AG08395 (cell line): ENCODE measurements at regions not wholly inside any gene's neighbourhood (a gene's known extent, or its start where the extent isn't known, plus 50 kb on each side); places are given as distances from the start of the nearest gene placed in this dataset.
"Not testable (repeated sequence)": the region's sequence is repeated elsewhere in the genome, so short reads cannot be mapped to it uniquely, and the experiment has no call there.

Source experiments
- DNase-seq: peaks from one replicate; pipeline ENCODE4 v3.0.0; 2012; ENCODE audit warnings: mixed read lengths, low spot score

GRCh38 chr7:13793926-13794325 lies 195.5 kb downstream of the ETV1 start:
- no peak for DNase-seq

DNA sequence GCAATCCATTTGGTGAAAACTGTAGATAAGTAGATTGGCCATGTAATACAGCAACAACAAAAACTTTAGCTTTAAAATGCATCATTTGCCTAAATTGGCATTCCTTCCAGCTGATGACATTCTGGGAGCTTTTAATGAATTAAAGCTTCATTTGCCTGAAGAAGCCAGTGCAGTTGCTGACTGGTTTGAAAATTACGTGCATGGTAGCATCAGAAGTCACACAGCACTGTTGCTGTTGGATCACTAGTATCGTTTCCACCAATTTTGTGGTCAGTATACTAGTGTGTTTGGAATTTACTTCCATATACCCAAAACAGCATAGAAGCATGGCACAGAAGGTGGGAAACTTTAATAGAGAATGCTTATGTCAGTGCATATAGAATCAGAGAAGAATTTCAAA lies 194.9 kb downstream of the ETV1 start:
- DNase-seq, result no peak

DNA sequence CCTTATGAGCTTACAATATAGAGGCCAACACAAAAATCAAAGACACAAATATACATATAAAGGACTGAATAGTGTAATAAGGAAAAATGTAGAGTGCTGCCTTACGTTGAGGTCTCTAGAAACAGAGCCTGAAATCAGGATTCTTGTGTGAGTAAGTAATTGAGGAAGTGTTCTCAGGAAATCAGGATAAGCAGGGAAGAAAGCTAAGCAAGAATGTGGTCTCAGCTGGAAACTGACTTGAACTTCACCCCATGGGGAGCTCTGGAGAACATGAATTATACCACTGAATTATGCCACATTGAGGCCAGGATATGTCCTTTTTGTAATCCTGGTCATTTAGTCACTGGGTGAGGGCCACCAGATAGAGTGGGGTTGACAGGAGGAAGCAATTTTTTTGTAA lies 191.9 kb downstream of the ETV1 start:
- DNase-seq, result no peak

- peak; percentile 71 for DNase-seq
These were observed 188.6 kb downstream of the ETV1 start for GRCh38 chr7:13800694-13801448.

DNA sequence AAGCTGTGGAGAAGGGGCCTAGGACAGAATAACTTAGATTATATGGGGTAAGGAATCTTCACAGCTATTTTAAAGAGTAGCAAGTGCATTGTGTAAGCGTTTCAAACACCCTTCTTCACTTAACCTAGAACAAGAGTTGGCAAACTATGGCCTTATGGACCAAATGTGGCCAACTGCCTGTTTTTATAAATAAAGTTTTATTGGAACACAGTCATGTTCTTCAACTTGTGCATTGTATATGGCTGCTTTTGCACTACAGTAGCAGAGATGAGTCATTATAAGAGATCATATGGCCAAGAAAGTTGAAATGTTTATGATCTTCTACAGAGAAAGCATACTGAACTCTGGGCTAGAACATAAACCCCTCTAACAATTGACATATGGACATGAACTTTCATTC lies 187.8 kb downstream of the ETV1 start:
- DNase-seq, result no peak

DNA sequence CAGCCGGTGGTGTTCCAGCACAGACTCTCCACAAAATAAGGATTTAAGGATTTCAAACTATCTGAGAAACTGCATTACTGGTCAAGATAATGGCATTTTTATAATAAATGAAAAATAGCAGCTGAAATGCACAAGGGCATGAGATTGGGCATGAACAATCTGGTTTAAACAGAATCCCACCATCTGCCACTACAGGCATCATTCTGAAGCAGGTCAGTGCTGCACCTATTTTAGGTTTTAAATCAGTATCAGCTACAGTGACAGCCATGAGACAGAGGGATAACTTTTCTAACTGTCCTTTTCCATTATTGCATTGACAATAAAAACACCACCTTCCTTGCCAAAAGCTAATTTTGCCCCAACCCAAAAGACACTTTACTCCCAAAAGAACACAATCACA lies 186.8 kb downstream of the ETV1 start:
- DNase-seq, result no peak

DNA sequence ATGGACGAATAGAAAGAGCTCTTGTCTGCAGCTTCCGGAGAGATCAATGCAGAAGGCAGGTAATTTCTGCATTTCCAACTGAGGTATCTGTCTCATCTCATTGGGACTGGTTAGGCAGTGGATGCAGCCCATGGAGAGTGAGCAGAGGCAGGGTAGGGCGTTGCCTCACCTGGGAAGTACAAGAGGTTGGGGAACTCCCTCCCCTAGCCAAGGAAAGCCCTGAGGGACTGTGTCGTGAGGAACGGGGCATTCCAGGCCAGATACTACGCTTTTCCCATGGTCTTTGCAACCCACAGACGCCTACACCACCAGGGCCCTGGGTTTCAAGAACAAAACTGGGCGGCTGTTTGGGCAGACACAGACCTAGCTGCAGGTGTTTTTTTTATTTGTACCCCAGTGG lies 186.3 kb downstream of the ETV1 start:
- no peak for DNase-seq

- DNase-seq, result not testable (repeated sequence)
These were observed 183.2 kb downstream of the ETV1 start for GRCh38 chr7:13806089-13806867.

- DNase-seq, result not testable (repeated sequence)
These were observed 172.2 kb downstream of the ETV1 start for GRCh38 chr7:13817230-13817629.

DNA sequence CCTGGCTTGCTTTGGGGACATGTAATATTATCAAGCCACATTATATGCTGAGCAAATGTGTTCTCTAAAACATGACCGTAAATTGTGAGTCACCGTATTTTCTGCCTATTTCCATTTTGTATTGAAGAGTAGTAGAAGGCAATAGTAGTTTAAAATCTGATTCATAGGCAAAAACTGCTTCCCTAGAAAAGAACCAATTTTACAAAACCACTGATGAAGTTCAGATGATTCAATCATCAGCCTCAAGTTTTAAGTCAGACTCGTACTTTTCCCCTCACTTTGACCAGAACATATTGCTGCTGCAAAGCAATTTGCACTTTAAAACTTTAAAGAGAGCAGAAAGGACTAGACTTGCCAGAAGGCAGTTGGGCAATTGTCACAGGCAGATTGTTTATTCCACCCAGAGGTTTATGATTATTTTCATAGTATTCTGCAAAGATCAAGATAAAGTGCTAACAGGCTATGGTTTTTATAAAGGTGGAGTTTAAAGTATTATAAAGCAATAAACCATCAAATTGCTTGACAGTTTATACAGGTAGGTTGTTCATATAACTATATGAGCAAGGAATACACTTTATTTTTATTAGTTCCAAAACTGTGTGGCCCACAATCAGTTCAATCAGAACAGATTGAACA lies 168.2 kb downstream of the ETV1 start:
- DNase-seq, result peak; percentile 2

GRCh38 chr7:13822678-13823077 lies 166.8 kb downstream of the ETV1 start:
- no peak for DNase-seq

GRCh38 chr7:13826752-13827151 lies 162.7 kb downstream of the ETV1 start:
- DNase-seq, result no peak

DNA sequence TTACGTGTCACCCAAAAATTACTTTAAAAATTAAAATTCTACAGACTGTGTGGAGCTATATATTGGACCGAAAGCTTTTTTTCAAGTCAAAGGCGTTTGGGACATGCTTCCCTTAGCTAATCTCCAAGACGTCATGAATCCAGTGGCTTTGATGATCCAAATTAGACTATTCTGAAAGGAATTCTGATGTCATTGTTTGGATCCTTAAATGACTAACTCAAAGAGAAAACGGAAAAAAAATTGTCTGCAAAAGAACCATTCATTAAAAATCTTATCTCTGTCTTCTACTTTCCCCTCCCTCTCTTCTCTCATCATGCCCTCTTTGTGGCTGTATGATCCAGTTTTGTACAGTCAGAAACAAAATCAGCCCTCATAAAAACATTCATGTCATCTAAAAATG lies 161.8 kb downstream of the ETV1 start:
- no peak for DNase-seq

DNA sequence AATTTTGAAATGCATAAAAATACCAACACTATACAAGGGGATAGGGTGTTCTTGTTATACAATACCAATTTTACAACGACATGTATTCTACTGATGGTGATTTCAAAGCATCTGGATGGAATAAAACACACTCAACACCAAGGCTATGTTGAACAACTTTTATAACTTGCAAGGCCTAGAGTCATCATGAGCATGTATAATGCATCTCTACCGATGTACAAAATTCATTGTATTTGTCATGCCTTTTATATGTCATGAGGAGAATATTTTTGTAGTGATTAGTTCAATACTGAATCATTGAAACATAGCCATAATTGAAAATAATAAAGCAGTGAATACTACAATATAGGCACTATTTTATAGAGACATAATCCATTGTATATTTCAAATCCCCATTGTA lies 160.2 kb downstream of the ETV1 start:
- DNase-seq, result no peak

- no peak for DNase-seq
These were observed 159.3 kb downstream of the ETV1 start for GRCh38 chr7:13829914-13830900.

DNA sequence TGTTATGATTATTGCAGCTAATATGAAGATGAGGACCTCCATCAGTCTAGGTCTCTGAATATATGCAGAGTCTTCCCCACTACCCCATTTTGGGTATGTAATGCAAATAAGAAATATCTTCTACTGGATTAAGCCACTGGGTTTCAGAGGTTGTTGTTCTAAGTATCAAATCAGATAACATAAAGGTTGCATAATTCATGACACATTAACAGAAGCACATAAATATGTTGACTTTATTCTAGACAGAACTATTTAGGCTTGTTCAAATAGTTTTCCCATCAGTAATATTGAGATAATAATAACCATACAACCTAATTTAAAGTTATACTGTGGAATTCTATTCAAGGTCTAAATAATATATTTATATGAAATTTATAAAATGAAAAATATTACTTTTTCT lies 157.1 kb downstream of the ETV1 start:
- DNase-seq, result no peak

DNA sequence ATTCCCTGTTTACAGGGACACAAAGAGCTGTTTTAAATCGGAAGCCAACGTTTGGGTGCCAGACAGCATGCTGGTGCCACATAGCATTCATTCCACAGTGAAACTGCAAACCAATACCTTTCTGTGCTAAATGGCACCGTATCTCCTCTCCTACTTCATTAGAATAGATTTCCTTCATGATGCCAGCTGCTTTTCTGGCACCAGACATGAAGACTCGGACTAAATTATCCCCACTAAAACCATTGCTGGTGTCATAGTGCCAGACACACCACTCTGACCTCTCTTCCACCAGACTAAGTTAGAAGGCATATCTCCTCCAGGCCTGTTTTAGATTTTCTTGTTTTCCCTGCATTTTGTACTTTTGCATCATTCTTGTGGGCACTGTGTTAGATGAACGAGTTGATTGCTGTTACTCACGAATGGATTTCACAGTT lies 155.1 kb downstream of the ETV1 start:
- no peak for DNase-seq

GRCh38 chr7:13835442-13835841 lies 154.0 kb downstream of the ETV1 start:
- no peak for DNase-seq

DNA sequence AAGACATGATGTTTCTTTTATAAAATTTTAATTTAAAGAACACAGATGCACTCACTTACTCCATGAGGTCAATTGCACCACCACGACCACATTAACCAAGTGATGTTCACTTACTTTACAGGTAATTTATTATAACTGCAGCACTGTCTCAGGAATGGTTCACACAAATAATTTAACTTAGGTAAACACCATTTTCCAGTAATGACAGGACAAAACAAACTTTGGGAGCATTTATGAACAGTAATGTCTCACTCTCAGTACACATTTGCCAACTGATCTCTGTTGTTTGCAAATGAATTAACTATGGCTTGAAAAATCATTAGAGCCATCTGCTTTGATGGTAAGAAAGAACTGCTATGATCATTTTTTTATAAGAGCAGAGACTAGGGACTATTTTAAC lies 150.4 kb downstream of the ETV1 start:
- DNase-seq, result no peak
